NCI-H146 (cell line): ENCODE measurements at regions not wholly inside any gene's neighbourhood (a gene's known extent, or its start where the extent isn't known, plus 50 kb on each side); places are given as distances from the start of the nearest gene placed in this dataset.
A peak's percentile ranks its signal among the peaks of the same experiment; 100 is the strongest.

Experiments used
- DNase-seq: peaks from one replicate; lab custom pipeline; 2025; lab: John Stamatoyannopoulos, UW

- DNase-seq = no peak
Observed at GRCh38 chr6:67362976-67363375, 1272.1 kb upstream of the ADGRB3 start.

GRCh38 chr6:67361264-67361663 is 1273.8 kb upstream of the ADGRB3 start:
- no peak for DNase-seq

- DNase-seq = no peak
Observed at GRCh38 chr6:67358241-67358640, 1276.8 kb upstream of the ADGRB3 start.

- no peak for DNase-seq
Observed at GRCh38 chr6:67353861-67354260, 1281.2 kb upstream of the ADGRB3 start.

- DNase-seq = no peak
Observed at GRCh38 chr6:67352717-67353116, 1282.4 kb upstream of the ADGRB3 start.

GRCh38 chr6:67350729-67351128 is 1284.4 kb upstream of the ADGRB3 start:
- no peak for DNase-seq

GRCh38 chr6:67345946-67346345 is 1289.1 kb upstream of the ADGRB3 start:
- DNase-seq = peak; percentile 65

GRCh38 chr6:67336014-67336413 is 1299.1 kb upstream of the ADGRB3 start:
- DNase-seq = no peak

GRCh38 chr6:67331304-67331703 is 1303.8 kb upstream of the ADGRB3 start:
- no peak for DNase-seq

GRCh38 chr6:67328269-67328668 is 1306.8 kb upstream of the ADGRB3 start:
- no peak for DNase-seq

GRCh38 chr6:67300430-67301040 is 1334.5 kb upstream of the ADGRB3 start:
- DNase-seq = peak; percentile 8

- DNase-seq = no peak
Observed at GRCh38 chr6:67292169-67292568, 1342.9 kb upstream of the ADGRB3 start.

- DNase-seq = no peak
Observed at GRCh38 chr6:67287566-67287965, 1347.5 kb upstream of the ADGRB3 start.

GRCh38 chr6:67285770-67286495 is 1349.1 kb upstream of the ADGRB3 start:
- no peak for DNase-seq

- DNase-seq = no peak
Observed at GRCh38 chr6:67277312-67277711, 1357.8 kb upstream of the ADGRB3 start.

GRCh38 chr6:67265996-67266921 is 1368.8 kb upstream of the ADGRB3 start:
- DNase-seq = no peak

GRCh38 chr6:67252663-67253062 is 1382.4 kb upstream of the ADGRB3 start:
- no peak for DNase-seq

- no peak for DNase-seq
Observed at GRCh38 chr6:67248077-67248476, 1387.0 kb upstream of the ADGRB3 start.

- DNase-seq = no peak
Observed at GRCh38 chr6:67244037-67244436, 1391.0 kb upstream of the ADGRB3 start.

GRCh38 chr6:67237277-67237676 is 1397.8 kb upstream of the ADGRB3 start:
- no peak for DNase-seq

- no peak for DNase-seq
Observed at GRCh38 chr6:67231092-67231491, 1404.0 kb upstream of the ADGRB3 start.

GRCh38 chr6:67224989-67225388 is 1410.1 kb upstream of the ADGRB3 start:
- no peak for DNase-seq

- DNase-seq = no peak
Observed at GRCh38 chr6:67221226-67221625, 1413.9 kb upstream of the ADGRB3 start.
